ENCODE measurements at regions not wholly inside any gene's neighbourhood (a gene's known extent, or its start where the extent isn't known, plus 50 kb on each side); places are given as distances from the start of the nearest gene placed in this dataset.

- TF ChIP-seq CTCF (IDR thresholded peaks at IDR 0.05) (no peak), POLR2A (IDR thresholded peaks at IDR 0.05) (no peak), EP300 (IDR thresholded peaks at IDR 0.05) (no peak), POLR2AphosphoS5 (IDR thresholded peaks at IDR 0.05) (no peak)
Observed at GRCh38 chr9:82865524-82865923, 197.4 kb downstream of the RASEF start.

Measured in suprapubic skin (tissue), 4 donors.